ENCODE measurements at regions not wholly inside any gene's neighbourhood (a gene's known extent, or its start where the extent isn't known, plus 50 kb on each side); places are given as distances from the start of the nearest gene placed in this dataset.

DNA sequence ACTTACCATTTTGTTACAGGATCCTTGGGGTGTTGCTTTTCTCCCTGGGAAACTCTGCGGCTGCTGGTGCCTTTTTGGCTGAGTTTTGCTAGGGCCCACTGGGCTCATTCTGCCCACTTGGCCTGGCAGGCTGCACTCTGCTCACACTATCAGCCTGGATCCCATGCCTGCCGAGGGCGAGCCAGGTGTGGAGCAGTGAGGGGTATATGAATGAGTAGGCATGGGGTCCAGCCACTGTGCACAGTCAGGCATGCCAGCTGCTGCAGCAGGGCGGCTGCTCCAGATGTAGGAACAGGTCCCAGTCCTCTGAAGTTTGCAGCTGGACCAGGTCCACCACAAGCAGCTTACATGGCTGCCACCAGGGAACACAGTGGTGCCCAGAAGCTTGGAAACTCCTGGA, 136.4 kb upstream of the CNTN3 start:
- H3K4me1 ChIP-seq (ENCODE audit: control insufficient read depth, insufficient read depth, low read depth, low read length) = no peaks in the 10 kb centered on the region
- no peak overlapping the region for H2AK5ac ChIP-seq (ENCODE audit: low read length, severe bottlenecking)
- H3K27me3 ChIP-seq (ENCODE audit: control insufficient read depth in 1 of 2, insufficient read depth in 1 of 2, low read length in 2 of 2) = no peaks in the 10 kb centered on the region
- WGBS = 79% methylated on average over 4 of the region's 4 CpGs
- H2BK15ac ChIP-seq (ENCODE audit: low read depth, poor library complexity, severe bottlenecking) = no peak overlapping the region
- H4K8ac ChIP-seq (ENCODE audit: low read length) = no peak overlapping the region
- no peak overlapping the region for H3K9ac ChIP-seq (ENCODE audit: low read length)
- H3K9me3 ChIP-seq (ENCODE audit: control insufficient read depth, low read length) = no peaks in the 10 kb centered on the region
- no peak overlapping the region for H3K14ac ChIP-seq (ENCODE audit: low read length in 2 of 2)
- H3K23ac ChIP-seq (ENCODE audit: low read length in 2 of 2) = no peak overlapping the region
- no peak overlapping the region for H3K4me2 ChIP-seq (ENCODE audit: low read length, poor library complexity, severe bottlenecking)
- H2BK120ac ChIP-seq (ENCODE audit: low read depth, low read length) = no peak overlapping the region
- no peak overlapping the region for H3K18ac ChIP-seq (ENCODE audit: low read depth in 1 of 2, low read length in 2 of 2)
- no peak overlapping the region for H3K4ac ChIP-seq (ENCODE audit: low read depth in 1 of 2, low read length in 2 of 2)
- no peak overlapping the region for H3K27ac ChIP-seq (ENCODE audit: low read length, poor library complexity, severe bottlenecking)
- no peaks in the 10 kb centered on the region for H3K36me3 ChIP-seq (ENCODE audit: control insufficient read depth in 1 of 2, insufficient read depth in 2 of 2, low read depth in 1 of 2, low read length in 2 of 2)
- H3K4me3 ChIP-seq (ENCODE audit: insufficient read depth in 1 of 2, low read depth in 1 of 2, low read length in 2 of 2) = no peak overlapping the region
- H2BK5ac ChIP-seq (ENCODE audit: low read depth, low read length, poor library complexity, severe bottlenecking) = no peak overlapping the region
- no peak overlapping the region for H4K91ac ChIP-seq (ENCODE audit: low read length)
- H2AFZ ChIP-seq (ENCODE audit: low read depth, low read length) = no peak overlapping the region
- no peaks in the 10 kb centered on the region for H3K79me1 ChIP-seq (replicated peaks; ENCODE audit: low read length, poor library complexity, severe bottlenecking)
- no peak overlapping the region for H2BK12ac ChIP-seq (ENCODE audit: low read length in 2 of 2)
- DNase-seq = no peak

DNA sequence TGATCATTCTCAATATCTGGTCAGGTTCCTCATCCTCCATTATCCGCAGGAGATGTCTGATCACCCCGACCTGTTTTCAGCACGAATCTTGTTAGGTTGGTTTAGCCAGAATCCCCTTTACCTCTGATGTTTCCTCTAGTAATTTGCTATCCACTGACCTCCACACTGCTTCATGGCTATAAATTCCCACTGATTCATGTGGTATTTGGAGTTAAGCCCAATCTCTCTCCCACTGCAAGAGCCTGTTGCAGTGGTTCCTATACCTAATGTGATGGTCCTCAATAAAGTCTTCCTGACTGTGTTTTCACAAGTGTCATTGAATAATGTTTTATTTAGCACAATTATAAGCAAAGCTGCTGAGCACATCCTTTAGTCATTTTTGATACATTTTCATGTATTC, 124.8 kb upstream of the CNTN3 start:
- no peaks in the 10 kb centered on the region for H3K79me1 ChIP-seq (replicated peaks; ENCODE audit: low read length, poor library complexity, severe bottlenecking)
- H3K36me3 ChIP-seq (ENCODE audit: control insufficient read depth in 1 of 2, insufficient read depth in 2 of 2, low read depth in 1 of 2, low read length in 2 of 2) = no peaks in the 10 kb centered on the region
- no peak overlapping the region for H3K4me2 ChIP-seq (ENCODE audit: low read length, poor library complexity, severe bottlenecking)
- no peak overlapping the region for H3K4me3 ChIP-seq (ENCODE audit: insufficient read depth in 1 of 2, low read depth in 1 of 2, low read length in 2 of 2)
- no peaks in the 10 kb centered on the region for H3K4me1 ChIP-seq (ENCODE audit: control insufficient read depth, insufficient read depth, low read depth, low read length)
- H2BK15ac ChIP-seq (ENCODE audit: low read depth, poor library complexity, severe bottlenecking) = no peak overlapping the region
- no peak overlapping the region for H2BK120ac ChIP-seq (ENCODE audit: low read depth, low read length)
- no peak overlapping the region for H3K4ac ChIP-seq (ENCODE audit: low read depth in 1 of 2, low read length in 2 of 2)
- H3K9me3 ChIP-seq (ENCODE audit: control insufficient read depth, low read length) = no peaks in the 10 kb centered on the region
- H4K8ac ChIP-seq (ENCODE audit: low read length) = no peak overlapping the region
- 82% methylated on average over 3 of the region's 3 CpGs for WGBS
- no peak overlapping the region for H3K27ac ChIP-seq (ENCODE audit: low read length, poor library complexity, severe bottlenecking)
- no peaks in the 10 kb centered on the region for H3K27me3 ChIP-seq (ENCODE audit: control insufficient read depth in 1 of 2, insufficient read depth in 1 of 2, low read length in 2 of 2)
- no peak overlapping the region for H3K23ac ChIP-seq (ENCODE audit: low read length in 2 of 2)
- no peak overlapping the region for H2BK5ac ChIP-seq (ENCODE audit: low read depth, low read length, poor library complexity, severe bottlenecking)
- no peak overlapping the region for H2AFZ ChIP-seq (ENCODE audit: low read depth, low read length)
- no peak overlapping the region for H2AK5ac ChIP-seq (ENCODE audit: low read length, severe bottlenecking)
- H3K14ac ChIP-seq (ENCODE audit: low read length in 2 of 2) = no peak overlapping the region
- H3K9ac ChIP-seq (ENCODE audit: low read length) = no peak overlapping the region
- no peak overlapping the region for H3K18ac ChIP-seq (ENCODE audit: low read depth in 1 of 2, low read length in 2 of 2)
- no peak overlapping the region for H4K91ac ChIP-seq (ENCODE audit: low read length)
- no peak overlapping the region for H2BK12ac ChIP-seq (ENCODE audit: low read length in 2 of 2)
- DNase-seq = no peak

DNA sequence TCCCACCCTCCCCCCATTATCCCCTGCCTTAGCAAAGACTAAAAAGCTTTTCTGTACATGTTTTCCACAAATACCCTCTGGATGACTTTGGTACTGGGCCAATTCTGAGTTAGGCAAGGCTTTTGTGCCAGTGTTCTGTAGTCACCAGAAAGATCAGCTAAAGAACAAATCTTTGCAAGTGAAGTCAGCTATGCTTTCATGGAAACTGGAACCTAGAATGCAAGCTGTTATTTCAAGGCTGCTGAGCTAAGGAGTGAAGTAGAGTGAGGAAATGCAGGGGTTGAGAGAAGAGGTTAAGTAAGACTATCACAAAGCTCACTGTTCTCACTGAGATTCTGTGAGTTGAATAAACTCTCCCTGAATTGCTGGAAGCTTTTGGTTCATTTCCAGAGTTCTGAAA, 107.8 kb upstream of the CNTN3 start:
- Histone ChIP-seq H3K79me1 (replicated peaks; ENCODE audit: low read length, poor library complexity, severe bottlenecking) (no peaks in the 10 kb centered on the region), H2AK5ac (ENCODE audit: low read length, severe bottlenecking) (no peak overlapping the region), H3K4ac (ENCODE audit: low read depth in 1 of 2, low read length in 2 of 2) (no peak overlapping the region), H3K4me2 (ENCODE audit: low read length, poor library complexity, severe bottlenecking) (no peak overlapping the region), H3K23ac (ENCODE audit: low read length in 2 of 2) (no peak overlapping the region), H4K8ac (ENCODE audit: low read length) (no peak overlapping the region), H3K9ac (ENCODE audit: low read length) (no peak overlapping the region), H3K27me3 (ENCODE audit: control insufficient read depth in 1 of 2, insufficient read depth in 1 of 2, low read length in 2 of 2) (no peaks in the 10 kb centered on the region), H3K4me1 (ENCODE audit: control insufficient read depth, insufficient read depth, low read depth, low read length) (no peaks in the 10 kb centered on the region), H3K27ac (ENCODE audit: low read length, poor library complexity, severe bottlenecking) (no peak overlapping the region), H2AFZ (ENCODE audit: low read depth, low read length) (no peak overlapping the region), H2BK15ac (ENCODE audit: low read depth, poor library complexity, severe bottlenecking) (no peak overlapping the region), H2BK12ac (ENCODE audit: low read length in 2 of 2) (no peak overlapping the region), H3K18ac (ENCODE audit: low read depth in 1 of 2, low read length in 2 of 2) (no peak overlapping the region), H4K91ac (ENCODE audit: low read length) (no peak overlapping the region), H2BK5ac (ENCODE audit: low read depth, low read length, poor library complexity, severe bottlenecking) (no peak overlapping the region), H3K9me3 (ENCODE audit: control insufficient read depth, low read length) (no peaks in the 10 kb centered on the region), H3K36me3 (ENCODE audit: control insufficient read depth in 1 of 2, insufficient read depth in 2 of 2, low read depth in 1 of 2, low read length in 2 of 2) (no peaks in the 10 kb centered on the region), H3K4me3 (ENCODE audit: insufficient read depth in 1 of 2, low read depth in 1 of 2, low read length in 2 of 2) (no peak overlapping the region), H2BK120ac (ENCODE audit: low read depth, low read length) (no peak overlapping the region), H3K14ac (ENCODE audit: low read length in 2 of 2) (no peak overlapping the region)
- DNase-seq = no peak

- no peaks in the 10 kb centered on the region for H3K4me1 ChIP-seq (ENCODE audit: control insufficient read depth, insufficient read depth, low read depth, low read length)
- H3K79me1 ChIP-seq (replicated peaks; ENCODE audit: low read length, poor library complexity, severe bottlenecking) = no peaks in the 10 kb centered on the region
- H3K4ac ChIP-seq (ENCODE audit: low read depth in 1 of 2, low read length in 2 of 2) = no peak overlapping the region
- no peaks in the 10 kb centered on the region for H3K36me3 ChIP-seq (ENCODE audit: control insufficient read depth in 1 of 2, insufficient read depth in 2 of 2, low read depth in 1 of 2, low read length in 2 of 2)
- H3K4me2 ChIP-seq (ENCODE audit: low read length, poor library complexity, severe bottlenecking) = no peak overlapping the region
- no peak overlapping the region for H3K18ac ChIP-seq (ENCODE audit: low read depth in 1 of 2, low read length in 2 of 2)
- no peak overlapping the region for H2BK120ac ChIP-seq (ENCODE audit: low read depth, low read length)
- H3K27me3 ChIP-seq (ENCODE audit: control insufficient read depth in 1 of 2, insufficient read depth in 1 of 2, low read length in 2 of 2) = no peaks in the 10 kb centered on the region
- no peak overlapping the region for H3K23ac ChIP-seq (ENCODE audit: low read length in 2 of 2)
- H3K4me3 ChIP-seq (ENCODE audit: insufficient read depth in 1 of 2, low read depth in 1 of 2, low read length in 2 of 2) = no peak overlapping the region
- no peak overlapping the region for H3K14ac ChIP-seq (ENCODE audit: low read length in 2 of 2)
- no peaks in the 10 kb centered on the region for H3K9me3 ChIP-seq (ENCODE audit: control insufficient read depth, low read length)
- H2AFZ ChIP-seq (ENCODE audit: low read depth, low read length) = no peak overlapping the region
- H3K27ac ChIP-seq (ENCODE audit: low read length, poor library complexity, severe bottlenecking) = no peak overlapping the region
- 82% methylated on average over 4 of the region's 4 CpGs for WGBS
- H2AK5ac ChIP-seq (ENCODE audit: low read length, severe bottlenecking) = no peak overlapping the region
- H2BK15ac ChIP-seq (ENCODE audit: low read depth, poor library complexity, severe bottlenecking) = no peak overlapping the region
- no peak overlapping the region for H2BK12ac ChIP-seq (ENCODE audit: low read length in 2 of 2)
- no peak for DNase-seq
- H3K9ac ChIP-seq (ENCODE audit: low read length) = no peak overlapping the region
- no peak overlapping the region for H2BK5ac ChIP-seq (ENCODE audit: low read depth, low read length, poor library complexity, severe bottlenecking)
- no peak overlapping the region for H4K8ac ChIP-seq (ENCODE audit: low read length)
- H4K91ac ChIP-seq (ENCODE audit: low read length) = no peak overlapping the region
Measured at GRCh38 chr3:74713977-74714376, 99.5 kb upstream of the CNTN3 start.

All from mesenchymal stem cell (in vitro differentiated cells and primary cell).